ENCODE measurements at regions not wholly inside any gene's neighbourhood (a gene's known extent, or its start where the extent isn't known, plus 50 kb on each side); places are given as distances from the start of the nearest gene placed in this dataset.

DNA sequence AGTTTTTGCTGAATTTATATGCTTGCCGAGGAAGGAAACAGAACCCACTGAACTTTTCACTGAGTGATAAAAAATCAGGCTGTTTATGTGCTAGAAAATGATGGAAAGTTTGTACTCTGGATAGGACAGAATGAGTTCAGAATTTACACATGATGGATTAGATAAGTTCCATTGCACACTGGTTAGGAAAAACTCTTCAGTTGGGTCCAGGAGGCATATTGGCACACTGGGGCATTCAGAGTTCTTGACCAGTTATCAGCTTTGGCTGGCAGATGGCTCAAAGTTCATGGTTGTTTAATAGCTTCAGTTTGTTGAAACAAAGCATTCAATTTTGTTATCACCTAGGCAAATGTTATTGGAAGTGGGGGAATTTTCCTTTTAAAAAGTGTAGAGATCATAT is 613.3 kb upstream of the SYNCRIP start:
- TF ChIP-seq, protein P1, sequence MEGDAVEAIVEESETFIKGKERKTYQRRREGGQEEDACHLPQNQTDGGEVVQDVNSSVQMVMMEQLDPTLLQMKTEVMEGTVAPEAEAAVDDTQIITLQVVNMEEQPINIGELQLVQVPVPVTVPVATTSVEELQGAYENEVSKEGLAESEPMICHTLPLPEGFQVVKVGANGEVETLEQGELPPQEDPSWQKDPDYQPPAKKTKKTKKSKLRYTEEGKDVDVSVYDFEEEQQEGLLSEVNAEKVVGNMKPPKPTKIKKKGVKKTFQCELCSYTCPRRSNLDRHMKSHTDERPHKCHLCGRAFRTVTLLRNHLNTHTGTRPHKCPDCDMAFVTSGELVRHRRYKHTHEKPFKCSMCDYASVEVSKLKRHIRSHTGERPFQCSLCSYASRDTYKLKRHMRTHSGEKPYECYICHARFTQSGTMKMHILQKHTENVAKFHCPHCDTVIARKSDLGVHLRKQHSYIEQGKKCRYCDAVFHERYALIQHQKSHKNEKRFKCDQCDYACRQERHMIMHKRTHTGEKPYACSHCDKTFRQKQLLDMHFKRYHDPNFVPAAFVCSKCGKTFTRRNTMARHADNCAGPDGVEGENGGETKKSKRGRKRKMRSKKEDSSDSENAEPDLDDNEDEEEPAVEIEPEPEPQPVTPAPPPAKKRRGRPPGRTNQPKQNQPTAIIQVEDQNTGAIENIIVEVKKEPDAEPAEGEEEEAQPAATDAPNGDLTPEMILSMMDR (IDR thresholded peaks at IDR 0.05) = no peak
- no peak for TF ChIP-seq ZFX (IDR thresholded peaks at IDR 0.05; ENCODE audit: borderline replicate concordance)
- no peak overlapping the region for H3K27ac ChIP-seq

DNA sequence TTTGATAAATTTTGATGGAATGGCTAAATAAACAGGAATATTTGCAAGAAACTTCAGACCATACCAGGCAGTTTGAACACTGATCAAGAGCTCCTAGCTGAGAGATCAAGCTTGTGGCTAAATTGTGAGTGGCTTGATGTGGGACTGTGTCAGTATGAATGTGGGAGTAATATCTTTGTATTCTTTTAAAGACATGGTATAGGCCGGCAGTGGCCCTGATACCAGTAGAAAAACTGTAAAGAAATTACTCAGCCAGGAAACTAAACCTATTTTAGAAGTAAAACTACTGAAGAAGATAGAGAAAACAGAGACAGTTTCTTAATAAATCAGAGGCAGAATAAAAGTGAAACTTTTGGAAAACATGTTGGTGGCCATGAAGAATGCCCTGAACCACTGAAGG is 608.4 kb upstream of the SYNCRIP start:
- H3K27ac ChIP-seq = no peak overlapping the region
- TF ChIP-seq ZFX (IDR thresholded peaks at IDR 0.05; ENCODE audit: borderline replicate concordance) = no peak
- TF ChIP-seq, protein P1 (IDR thresholded peaks at IDR 0.05) = no peak

DNA sequence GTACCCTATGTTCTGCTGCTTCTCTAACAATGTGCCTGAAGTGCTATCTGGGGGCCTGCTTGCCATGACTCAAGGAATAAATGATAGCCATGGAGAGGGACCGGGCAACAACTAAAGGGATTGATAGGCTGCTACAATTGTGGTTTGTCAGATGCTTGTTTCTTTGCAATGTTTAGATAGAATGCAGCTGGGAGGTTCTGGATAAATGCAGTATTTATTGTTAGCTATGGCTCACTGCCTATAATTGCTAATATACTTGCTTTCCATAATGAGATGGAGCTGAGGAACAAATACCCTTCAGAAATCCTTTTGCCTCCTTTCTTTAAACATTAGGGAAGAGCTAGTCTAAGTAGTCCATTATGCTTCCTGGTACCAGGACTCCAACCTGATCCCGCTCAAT is 575.2 kb upstream of the SYNCRIP start:
- no peak for TF ChIP-seq ZFX (IDR thresholded peaks at IDR 0.05; ENCODE audit: borderline replicate concordance)
- TF ChIP-seq, protein P1 (IDR thresholded peaks at IDR 0.05) = no peak
- H3K27ac ChIP-seq = no peak overlapping the region

DNA sequence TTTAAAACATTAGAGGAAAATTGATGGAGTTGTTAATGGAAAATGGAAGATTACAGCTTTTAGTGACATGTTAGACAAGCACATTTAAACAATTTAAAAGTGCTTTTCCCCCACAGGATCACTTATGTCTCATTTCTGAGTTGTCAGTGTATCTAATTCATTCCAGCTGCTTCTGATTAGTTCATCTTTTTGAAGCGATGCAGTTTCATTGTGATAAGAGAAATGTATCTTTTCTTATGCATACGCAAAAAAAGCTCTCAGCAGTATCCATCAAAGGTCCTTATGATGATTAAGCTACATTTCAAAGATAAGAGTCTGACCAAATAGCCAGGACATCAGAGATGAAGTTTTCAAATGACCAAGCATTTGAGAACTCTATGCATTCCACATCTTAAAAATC is 572.6 kb upstream of the SYNCRIP start:
- no peak for TF ChIP-seq ZFX (IDR thresholded peaks at IDR 0.05; ENCODE audit: borderline replicate concordance)
- TF ChIP-seq, protein P1 (IDR thresholded peaks at IDR 0.05) = no peak
- H3K27ac ChIP-seq = no peak overlapping the region

DNA sequence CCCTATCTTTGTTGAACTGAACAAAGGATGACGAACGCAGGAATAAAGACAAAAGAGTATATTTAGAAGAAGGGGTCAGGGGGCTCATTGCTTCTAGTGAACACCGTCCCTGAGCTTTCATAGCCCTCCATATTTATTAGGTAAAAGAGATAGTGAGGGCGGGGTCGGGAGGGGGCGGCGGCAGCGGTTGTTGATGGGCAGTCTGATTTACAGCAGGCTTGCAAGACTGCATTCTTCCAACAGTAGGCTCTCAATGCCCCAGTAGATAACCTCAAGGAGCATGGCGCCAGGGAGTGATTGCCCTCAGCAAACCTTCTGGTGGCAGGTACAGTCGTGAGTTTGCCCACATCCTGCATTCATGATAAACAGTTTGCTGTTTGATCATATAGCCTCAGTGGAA is 563.3 kb upstream of the SYNCRIP start:
- TF ChIP-seq ZFX (IDR thresholded peaks at IDR 0.05; ENCODE audit: borderline replicate concordance) = no peak
- TF ChIP-seq, protein P1 (IDR thresholded peaks at IDR 0.05) = no peak

DNA sequence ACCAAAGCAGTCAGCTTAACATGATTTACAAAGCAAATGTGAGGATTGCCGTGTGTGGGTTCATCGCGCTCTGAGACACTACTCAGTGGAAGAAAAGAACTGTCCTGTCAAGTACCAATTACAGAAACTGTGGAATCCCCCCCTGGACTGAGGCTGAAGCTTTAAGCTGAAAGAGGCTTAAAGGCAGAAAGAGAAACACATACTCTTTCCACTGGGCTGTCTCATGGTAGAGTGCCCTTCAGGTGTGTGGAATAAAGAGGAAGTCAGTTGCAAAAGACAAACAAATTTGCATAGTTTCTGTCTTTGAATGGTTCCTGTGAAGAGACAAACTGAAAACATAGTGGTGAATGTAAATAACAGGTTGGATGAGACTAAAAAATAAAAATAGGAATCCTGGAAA is 560.4 kb upstream of the SYNCRIP start:
- H3K27ac ChIP-seq = no peak overlapping the region
- TF ChIP-seq ZFX (IDR thresholded peaks at IDR 0.05; ENCODE audit: borderline replicate concordance) = no peak
- TF ChIP-seq, protein P1 (IDR thresholded peaks at IDR 0.05) = no peak

More for the DNA sequence above, 563.3 kb upstream of the SYNCRIP start:
- no peak overlapping the region for H3K27ac ChIP-seq

DNA sequence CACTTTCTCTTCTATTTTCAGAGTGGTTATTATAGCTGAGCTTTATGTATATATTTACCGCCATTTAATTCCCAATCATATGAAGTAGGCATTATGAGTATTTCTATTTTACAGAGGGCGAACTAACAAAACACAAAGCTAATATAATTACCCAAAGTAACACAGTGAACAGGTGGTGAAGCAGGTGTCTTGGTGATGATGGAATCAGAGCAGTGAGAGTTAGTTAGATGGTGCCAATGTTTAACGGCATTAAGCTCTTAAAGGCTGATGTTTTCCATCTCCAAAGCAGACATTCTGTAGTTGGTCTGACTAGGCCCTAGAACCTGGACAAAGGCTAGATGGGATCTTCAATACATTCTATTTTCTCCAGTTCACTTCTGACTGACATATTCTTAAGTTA is 551.1 kb upstream of the SYNCRIP start:
- no peak overlapping the region for H3K27ac ChIP-seq
- TF ChIP-seq ZFX (IDR thresholded peaks at IDR 0.05; ENCODE audit: borderline replicate concordance) = no peak
- TF ChIP-seq, protein P1 (IDR thresholded peaks at IDR 0.05) = no peak

Measured in 22Rv1 (cell line).